Germinal center (tissue), 1 donor: ENCODE measurements at regions not wholly inside any gene's neighbourhood (a gene's known extent, or its start where the extent isn't known, plus 50 kb on each side); places are given as distances from the start of the nearest gene placed in this dataset.

Source experiments
- DNase-seq: peaks from one replicate; pipeline ENCODE4 v3.0.0; 2012; ENCODE audit warnings: mixed read lengths, low spot score

DNA sequence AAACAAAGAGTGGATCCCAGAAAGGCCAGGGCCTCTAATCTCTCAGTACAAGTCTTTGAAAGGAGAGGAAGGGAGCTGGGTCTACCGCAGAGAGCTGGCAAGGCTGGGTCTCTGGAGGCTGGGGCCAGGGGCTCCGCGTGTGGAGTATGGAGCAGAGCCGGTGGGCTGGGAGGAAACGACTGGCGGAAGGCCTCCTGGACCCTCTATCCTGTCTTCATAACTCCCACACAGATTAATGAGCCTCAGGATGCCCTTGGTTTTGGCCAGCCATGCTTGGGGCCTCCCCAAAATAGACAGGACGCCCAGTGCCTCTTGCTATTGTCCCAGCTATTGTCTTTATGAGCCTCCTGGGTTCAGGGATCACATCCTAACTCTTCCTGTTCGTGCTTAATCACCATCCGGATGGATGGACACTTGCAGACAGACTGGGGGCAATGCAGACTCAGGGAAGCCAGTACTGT lies 306.4 kb downstream of the DHX35 start:
- DNase-seq: no peak

GRCh38 chr20:39266989-39267388 lies 304.8 kb downstream of the DHX35 start:
- DNase-seq: no peak

- peak; percentile 58 for DNase-seq
Observed at GRCh38 chr20:39264506-39265172, 302.5 kb downstream of the DHX35 start.

DNA sequence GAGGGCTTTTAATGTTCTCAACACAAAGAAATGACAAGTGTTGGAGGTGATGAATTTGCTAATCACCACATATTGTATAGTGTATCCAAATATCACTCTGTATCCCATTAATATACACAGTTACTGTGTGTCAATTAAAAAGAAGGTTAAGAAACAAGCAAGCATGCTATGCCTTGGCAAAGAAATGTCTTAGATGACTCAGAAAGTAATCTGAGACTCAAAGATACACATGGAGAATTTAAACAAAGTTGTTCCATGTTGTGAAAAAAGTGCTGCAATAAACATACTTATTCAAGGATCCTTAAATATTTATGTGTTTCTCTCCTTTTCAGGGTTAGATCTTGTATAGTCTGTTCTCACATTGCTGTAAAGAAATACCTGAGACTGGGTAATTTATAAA lies 300.9 kb downstream of the DHX35 start:
- DNase-seq: no peak

DNA sequence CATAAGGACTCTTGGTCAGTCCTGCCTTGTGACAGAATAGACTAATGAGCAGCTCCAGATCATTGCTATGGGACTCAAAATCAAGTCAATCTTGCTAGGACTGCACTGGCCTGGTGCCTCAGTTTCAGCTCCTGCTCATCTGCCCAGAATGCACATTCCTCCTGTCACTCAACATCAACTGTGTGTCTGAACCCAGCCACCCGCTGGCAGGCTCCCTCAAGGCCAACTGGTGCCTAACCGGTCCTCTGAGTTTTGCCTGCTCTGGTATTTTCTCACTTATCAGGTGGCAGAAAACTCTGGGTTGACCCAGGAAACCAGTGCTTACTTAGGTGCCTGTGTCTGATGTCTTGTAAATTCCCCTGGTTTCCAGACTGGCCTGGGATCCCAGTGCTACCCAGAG lies 297.7 kb downstream of the DHX35 start:
- DNase-seq: no peak

DNA sequence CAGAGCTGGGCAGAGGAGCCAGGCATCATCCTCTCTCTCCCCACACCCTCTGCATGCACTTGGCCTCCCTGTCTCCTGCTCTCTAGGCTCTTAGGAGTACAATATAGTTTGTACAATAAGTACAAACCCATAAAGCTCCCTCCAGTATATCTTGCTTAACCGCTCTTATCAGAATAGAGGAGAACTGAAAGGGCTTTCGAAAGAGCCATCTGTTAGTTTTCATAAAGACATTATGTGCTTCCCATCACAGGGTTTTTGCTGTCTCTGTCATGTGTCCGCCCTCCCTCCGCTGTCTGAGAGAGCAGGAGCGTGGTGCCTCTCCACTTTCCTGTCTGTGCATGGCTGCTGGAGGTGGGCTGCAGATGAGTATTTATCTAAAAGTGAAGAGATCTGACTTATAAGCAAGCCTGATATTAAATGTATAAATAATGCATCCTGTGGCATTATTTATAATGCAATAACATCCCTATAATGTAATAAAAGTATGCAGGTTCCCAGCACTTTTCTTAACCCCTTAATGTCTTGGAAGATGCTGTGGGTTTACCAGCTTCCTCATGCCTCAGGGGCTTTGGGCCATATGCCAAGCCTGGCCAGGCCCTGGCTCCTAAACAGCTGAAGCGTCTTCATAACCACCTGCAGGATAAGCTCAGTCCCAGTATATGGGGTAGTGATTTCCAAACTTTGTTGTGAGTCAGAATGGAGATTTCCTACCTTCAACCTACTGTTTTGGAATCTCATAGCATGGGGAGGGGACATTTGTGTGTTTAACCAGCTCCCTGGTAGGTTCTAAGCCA lies 297.1 kb downstream of the DHX35 start:
- DNase-seq: no peak

DNA sequence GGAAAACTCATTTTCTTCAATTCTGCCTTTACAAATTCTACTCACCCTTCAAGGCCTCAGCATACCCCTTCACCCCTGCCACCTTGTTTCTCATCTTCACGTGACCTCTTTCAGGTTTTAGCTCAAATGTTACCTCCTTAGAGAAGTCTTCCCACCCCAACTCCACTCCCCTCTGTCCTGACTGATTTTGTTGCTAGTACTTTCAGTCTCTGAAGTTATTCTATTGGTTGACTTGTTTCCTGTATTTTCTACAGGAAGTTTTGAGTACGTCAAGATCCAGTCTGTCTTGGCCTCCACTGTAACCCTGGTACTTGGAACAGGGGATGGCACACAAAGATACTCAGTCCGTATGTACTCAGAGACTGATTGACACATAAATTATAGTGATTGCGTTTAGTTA lies 296.1 kb downstream of the DHX35 start:
- DNase-seq: no peak

GRCh38 chr20:39253051-39253755 lies 291.1 kb downstream of the DHX35 start:
- no peak for DNase-seq

- DNase-seq: no peak
Observed at GRCh38 chr20:39252035-39252434, 289.9 kb downstream of the DHX35 start.

- DNase-seq: no peak
Observed at GRCh38 chr20:39249798-39250197, 287.7 kb downstream of the DHX35 start.

GRCh38 chr20:39248862-39249485 lies 286.8 kb downstream of the DHX35 start:
- DNase-seq: no peak

GRCh38 chr20:39248171-39248861 lies 286.2 kb downstream of the DHX35 start:
- no peak for DNase-seq

DNA sequence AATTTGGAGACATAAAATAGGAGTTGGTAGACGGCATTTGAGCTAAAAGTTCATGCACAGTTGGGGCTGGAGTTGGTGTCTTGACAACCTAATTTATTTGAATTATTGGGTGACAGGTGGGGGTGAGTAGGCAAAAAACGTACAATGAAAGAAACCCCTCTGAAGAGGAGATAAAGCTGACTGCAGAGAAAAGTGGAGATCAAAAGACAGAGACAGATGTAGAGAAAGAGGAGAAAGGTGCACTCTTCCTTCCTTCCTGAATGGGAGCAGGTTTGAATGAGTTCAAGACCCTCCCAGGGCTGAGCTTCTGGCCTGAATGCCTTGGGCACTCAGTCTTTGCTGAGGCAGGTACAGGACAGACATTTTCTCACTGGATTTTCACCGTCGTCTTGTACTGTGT lies 284.3 kb downstream of the DHX35 start:
- DNase-seq: no peak

DNA sequence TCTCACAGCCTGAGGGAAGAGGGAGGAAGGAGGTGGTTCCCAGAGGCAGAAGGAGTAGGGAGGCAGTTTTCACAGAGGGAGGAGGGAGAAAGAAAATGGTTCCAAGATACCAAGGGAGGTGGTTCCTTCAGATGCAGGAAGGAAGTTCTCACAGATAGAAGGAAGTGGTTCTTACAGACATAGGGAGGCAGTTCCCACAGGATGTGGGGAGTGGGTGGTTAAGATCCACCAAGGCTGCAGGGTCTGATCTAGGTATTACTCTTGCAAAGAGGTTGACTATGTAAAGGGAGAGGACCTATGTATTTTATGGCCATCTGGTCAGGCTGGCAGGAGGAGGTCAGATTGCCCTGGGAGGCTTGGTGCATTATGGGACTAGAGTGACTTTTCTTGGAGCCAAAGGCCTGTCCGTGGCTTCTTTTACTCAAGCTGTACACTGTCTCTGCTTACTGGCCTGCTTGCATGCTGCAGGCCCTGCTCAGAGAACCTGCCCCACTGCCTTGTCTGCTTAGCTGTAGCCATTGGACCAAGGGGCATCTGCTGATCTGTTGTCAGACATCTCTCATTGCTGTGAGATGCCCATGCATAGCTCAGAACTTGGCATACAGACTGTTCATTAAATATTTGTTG lies 283.7 kb downstream of the DHX35 start:
- DNase-seq: no peak

DNA sequence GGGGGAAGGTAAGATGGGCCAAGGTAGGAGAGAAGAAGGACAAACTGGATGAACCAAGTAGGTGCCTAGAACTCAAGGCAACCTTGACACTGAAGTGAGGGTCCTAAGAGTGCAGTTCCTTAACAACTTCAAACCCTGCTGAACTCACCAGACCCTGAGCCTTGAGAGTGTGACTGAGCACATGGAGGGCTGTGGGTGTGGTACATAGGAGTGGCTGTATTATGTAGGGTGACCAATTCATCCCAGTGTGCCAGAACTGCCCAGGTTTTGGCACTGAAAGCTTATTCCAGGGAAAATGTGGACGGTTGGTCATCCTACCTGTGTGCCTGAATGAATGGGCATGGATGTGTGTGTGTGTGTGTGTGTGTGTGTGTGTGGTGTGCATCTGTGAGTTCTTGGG lies 281.8 kb downstream of the DHX35 start:
- no peak for DNase-seq

DNA sequence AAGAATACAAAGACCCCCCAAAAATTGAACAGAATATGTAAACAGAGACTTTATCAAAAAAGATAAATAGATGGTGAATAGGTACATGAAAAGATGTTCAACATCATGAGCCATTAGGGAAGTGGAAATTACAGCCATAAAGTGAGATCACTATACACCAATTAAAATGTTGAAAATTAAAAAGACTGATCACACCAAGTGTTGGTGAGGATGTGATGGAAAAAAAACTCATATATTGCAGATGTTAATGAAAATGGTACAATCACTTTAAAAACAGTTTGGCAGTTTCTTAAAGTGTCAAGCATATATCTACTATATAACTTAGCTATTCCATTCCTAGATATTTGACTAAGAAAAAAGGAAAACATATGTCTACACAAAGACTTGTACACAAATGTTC lies 280.5 kb downstream of the DHX35 start:
- DNase-seq: no peak

DNA sequence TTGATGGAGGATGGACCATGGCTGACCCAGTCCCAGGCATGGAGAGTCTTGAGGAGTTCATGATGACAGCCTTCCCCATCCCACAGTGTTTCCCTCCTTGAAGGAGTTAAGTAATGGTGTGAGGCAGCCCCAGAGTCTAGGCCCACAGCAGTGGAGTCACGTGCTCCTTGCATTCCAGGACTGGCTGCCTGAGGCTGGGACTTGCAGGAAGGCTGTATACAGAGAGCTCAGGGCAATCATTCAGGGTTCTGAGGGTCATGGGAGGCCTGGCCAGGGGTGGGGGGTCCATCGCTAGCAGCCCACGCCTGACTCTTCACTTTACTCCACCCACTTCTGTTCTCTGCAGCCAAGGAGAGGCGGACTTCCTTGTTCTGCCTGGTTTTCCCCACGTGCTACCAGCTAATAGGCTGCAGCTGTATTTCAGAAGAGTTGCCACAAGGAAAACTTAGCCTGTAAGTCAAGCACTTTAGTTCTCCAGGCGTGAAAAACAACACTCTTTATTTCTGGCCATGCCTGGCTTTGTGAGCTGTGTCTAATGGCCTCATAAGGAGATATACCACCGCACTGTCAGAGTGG lies 272.5 kb downstream of the DHX35 start:
- no peak for DNase-seq

GRCh38 chr20:39233755-39234154 lies 271.6 kb downstream of the DHX35 start:
- DNase-seq: no peak

- DNase-seq: no peak
Observed at GRCh38 chr20:39227416-39227815, 265.3 kb downstream of the DHX35 start.

- no peak for DNase-seq
Observed at GRCh38 chr20:39225978-39226377, 263.8 kb downstream of the DHX35 start.

DNA sequence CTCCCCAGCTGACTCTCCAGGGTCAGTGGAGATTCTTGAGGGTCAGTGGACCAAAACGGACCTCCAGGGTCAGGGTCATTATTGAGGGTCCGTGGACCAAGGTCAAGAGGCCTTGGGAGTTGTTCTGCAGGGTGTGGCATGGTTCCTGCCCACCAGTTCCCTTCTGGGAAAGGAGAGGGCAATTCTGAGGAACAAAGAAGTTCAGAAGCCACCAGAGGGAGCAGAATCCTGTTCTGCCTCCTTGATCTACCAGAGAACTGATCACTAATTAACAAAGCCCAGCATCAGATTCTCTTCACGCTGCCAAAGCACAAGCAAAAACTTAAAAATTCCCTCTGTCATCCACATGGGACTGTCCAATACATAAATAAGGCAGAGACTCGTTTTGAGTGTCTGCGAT lies 263.4 kb downstream of the DHX35 start:
- no peak for DNase-seq
